ENCODE measurements at regions not wholly inside any gene's neighbourhood (a gene's known extent, or its start where the extent isn't known, plus 50 kb on each side); places are given as distances from the start of the nearest gene placed in this dataset.
A peak's percentile ranks its signal among the peaks of the same experiment; 100 is the strongest.

DNA sequence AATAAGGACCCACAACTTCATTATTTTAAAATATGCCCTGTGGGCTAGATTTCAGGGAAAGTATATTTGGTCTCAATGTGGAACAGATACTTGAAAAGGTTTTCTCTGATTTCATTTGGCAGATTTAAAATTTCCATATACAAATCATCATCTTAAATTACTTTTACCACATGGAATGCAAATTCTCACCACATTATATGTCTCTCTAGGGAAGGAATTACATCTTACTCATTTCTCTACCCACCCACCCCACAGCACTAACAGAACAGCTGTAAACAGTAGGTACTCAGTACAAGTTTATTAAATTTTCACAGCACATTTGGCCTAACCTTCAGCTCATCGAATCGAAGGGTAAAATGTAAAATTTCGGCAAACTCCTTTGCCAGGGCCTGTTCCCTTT is 104.0 kb downstream of the CYRIA start:
- DNase-seq (ENCODE audit: low spot score), result no peak

DNA sequence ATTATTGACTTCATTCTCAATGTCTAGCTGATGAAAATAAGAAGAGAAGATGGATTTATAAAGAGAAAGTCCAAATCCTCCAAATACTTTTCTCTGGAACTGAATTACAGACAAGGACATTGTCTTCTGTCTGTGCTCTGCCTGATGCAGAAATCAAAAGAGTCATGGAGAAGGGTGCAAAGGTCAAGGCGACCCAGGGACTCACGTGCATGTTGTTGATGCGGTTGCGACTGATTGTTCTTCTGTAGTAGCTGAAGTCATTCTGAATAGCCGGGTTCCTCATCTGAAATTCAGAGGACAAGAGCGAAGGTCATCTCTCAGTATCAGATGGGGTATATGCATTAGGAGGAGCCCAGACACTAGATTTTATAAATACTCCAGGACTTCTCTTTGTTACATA is 104.4 kb downstream of the CYRIA start:
- DNase-seq (ENCODE audit: low spot score), result no peak

GRCh38 chr2:16559278-16560067 is 106.2 kb downstream of the CYRIA start:
- DNase-seq (ENCODE audit: low spot score), result no peak

GRCh38 chr2:16554060-16554583 is 111.5 kb downstream of the CYRIA start:
- DNase-seq (ENCODE audit: low spot score), result no peak

DNA sequence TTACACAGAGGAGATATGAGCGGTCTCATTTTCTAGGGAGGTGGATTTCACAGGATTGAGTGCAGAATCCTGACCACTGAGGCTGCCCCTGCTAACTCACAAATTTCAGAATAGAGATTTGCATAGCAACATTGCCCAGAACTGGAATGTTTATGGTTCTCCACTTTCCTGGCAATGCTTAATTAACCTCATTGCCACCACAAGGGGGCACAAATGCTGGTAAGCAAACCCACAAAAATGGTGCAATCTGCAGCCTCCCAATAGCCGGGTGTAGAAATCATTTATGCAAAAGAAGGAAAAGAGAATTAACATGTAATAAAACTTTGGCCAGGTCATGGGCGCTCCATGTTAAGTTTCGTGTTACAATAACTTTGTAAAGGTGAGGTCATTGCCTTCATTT is 112.4 kb downstream of the CYRIA start:
- peak; percentile 7 for DNase-seq (ENCODE audit: low spot score)

- no peak for DNase-seq (ENCODE audit: low spot score)
Observed at GRCh38 chr2:16552202-16552601, 113.4 kb downstream of the CYRIA start.

GRCh38 chr2:16548036-16548435 is 117.6 kb downstream of the CYRIA start:
- no peak for DNase-seq (ENCODE audit: low spot score)

- no peak for DNase-seq (ENCODE audit: low spot score)
Observed at GRCh38 chr2:16546128-16546754, 119.4 kb downstream of the CYRIA start.

- no peak for DNase-seq (ENCODE audit: low spot score)
Observed at GRCh38 chr2:16538707-16539106, 126.9 kb downstream of the CYRIA start.

DNA sequence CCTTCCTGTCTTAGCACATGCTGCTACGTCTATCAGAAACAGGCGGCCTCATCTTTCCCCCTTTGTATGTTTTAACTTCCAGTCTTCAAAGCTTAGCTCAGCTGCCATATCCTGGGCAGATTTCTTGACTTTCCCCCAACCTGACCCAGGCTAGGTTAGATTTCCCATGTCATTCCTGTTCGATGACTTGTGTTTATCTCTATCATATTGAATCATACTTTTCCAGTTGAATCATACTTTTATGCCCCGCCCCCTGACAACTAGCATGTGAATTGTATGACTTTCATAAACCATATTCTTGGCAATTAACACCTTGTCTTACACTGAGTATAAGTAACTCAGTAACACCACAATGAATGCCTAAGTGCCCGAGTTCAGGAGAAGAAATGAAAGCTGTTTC is 128.3 kb downstream of the CYRIA start:
- no peak for DNase-seq (ENCODE audit: low spot score)

DNA sequence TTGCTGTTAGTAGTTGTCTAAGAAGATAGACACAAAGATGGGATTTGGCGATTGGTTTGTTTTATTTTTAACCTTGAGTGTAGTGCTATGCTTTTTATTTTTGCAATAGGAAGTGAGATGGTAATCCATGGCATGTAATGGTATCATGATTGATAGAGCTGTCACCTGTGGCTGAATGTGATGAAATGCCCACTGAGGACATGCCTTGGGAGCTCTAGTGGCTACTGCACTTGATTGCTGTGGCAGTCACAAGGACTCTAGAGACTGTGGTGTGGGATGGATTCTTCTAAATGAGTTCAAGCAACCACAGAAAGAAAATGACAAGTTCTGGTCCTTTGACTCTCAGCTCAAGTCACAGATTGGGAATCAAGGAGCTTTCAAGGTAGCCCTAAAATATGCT is 139.4 kb downstream of the CYRIA start:
- no peak for DNase-seq (ENCODE audit: low spot score)

DNA sequence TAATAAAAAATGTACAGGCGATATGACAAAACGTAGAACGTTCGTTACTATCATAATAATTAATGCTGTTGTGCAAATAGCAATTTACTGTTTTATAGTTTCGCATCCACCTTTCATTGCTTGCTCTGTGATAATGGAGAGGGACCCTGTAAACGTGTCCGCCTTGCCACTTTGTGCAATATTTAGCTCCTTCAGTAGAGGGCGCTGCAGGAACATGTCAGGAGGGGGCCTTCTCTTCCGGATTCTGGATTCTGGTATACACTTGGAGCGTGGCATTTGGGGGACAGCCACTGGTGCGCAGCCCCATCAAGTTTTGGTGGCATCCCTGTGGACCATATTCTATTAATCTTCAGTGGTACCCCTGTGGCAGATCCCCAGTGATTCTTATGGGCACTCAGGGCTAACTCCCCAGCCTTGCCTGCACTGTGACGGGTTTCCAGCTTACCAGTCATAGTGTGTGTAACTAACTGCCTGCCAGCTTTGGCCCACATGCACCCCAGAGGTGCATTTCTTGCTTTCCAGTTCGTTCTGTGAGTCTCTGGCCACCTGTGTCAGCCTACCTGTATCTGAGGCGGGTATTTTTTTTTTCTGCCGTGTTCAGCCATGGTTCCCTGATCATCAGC is 140.3 kb downstream of the CYRIA start:
- DNase-seq (ENCODE audit: low spot score), result no peak

- no peak for DNase-seq (ENCODE audit: low spot score)
Observed at GRCh38 chr2:16523711-16524110, 141.9 kb downstream of the CYRIA start.

- no peak for DNase-seq (ENCODE audit: low spot score)
Observed at GRCh38 chr2:16522031-16522831, 143.4 kb downstream of the CYRIA start.

DNA sequence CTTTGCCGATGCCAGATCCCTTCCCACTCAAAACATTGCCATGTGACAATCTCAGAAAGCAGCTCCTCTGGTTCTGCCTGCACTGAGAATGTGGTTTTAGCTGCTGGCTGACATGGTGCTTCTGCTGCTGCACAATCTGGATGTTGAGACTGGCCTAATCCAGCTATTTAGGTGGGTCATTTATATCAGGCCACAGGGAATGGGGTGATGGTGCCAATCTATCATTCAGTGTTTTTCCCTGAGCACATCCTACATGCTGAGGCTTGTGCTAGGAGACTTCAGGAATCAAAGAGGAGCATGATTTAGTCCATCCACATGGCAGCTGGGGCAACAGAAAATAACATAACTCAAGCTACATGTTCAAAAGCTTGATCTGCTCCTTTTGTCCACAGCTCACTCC is 144.7 kb downstream of the CYRIA start:
- DNase-seq (ENCODE audit: low spot score), result no peak

DNA sequence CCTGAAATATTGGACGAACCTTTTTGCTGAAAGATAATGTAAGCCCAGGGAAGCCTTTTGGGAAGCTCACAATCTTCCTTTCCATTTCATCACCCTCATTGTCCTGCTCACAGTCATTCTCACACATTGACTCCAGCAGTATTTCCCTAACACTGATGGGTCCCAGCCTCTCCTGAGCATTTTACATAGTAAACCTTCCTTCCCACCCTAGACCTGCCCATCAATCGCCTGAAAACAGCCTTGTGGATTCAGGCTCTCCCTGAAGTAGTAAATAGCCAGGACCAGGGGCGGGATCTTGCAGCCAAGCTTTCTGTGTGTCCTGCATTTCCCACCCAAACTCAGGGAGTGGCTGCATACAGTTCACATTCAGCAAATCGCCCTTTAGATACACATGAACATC is 149.9 kb downstream of the CYRIA start:
- no peak for DNase-seq (ENCODE audit: low spot score)

- no peak for DNase-seq (ENCODE audit: low spot score)
Observed at GRCh38 chr2:16513626-16514025, 152.0 kb downstream of the CYRIA start.

DNA sequence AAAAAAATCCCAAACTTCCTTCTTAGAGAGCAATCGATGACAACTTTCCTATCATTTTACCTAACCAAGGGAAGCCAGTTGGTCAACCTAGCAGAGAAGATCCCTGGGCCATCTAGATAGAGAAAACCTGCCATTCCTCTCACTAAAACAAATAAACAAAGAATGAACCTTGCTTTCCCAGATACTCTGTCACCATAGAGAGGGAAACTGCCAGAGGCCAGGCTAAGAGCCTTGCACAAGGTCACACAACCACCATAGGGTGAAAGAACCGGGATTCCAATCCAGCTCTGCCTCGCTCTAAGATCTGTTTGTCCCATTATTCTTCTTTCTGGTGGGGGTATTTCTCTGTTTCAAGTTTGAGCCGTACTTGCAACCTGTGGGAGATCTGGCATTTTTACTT is 154.6 kb downstream of the CYRIA start:
- no peak for DNase-seq (ENCODE audit: low spot score)

GRCh38 chr2:16509042-16509441 is 156.6 kb downstream of the CYRIA start:
- no peak for DNase-seq (ENCODE audit: low spot score)

- DNase-seq (ENCODE audit: low spot score), result no peak
Observed at GRCh38 chr2:16508490-16508851, 157.2 kb downstream of the CYRIA start.

GRCh38 chr2:16507655-16508489 is 157.8 kb downstream of the CYRIA start:
- no peak for DNase-seq (ENCODE audit: low spot score)

DNA sequence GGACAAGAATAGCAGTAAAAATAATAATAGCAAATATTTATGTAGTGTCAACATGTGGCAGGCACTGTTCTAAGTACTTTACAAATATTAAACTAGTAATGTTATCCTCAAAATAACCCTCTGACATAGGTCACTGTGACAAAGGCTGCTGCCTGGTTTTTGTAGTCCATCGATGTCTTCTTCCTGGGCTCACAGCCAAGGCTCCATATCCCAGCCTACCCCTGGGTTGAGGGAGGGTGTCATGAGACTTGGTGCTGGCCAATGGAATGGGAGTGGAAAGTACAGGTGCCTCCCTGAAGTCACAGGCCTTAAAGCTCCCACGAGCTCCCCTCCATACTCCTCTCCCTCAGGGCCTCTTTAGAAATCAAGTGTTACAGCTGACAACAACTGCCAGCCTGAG is 159.3 kb downstream of the CYRIA start:
- DNase-seq (ENCODE audit: low spot score), result no peak

All from CD4-positive, alpha-beta T cell treated with Interleukin-15 for 4 hours (primary cell).